ENCODE measurements at regions not wholly inside any gene's neighbourhood (a gene's known extent, or its start where the extent isn't known, plus 50 kb on each side); places are given as distances from the start of the nearest gene placed in this dataset.
"Not testable (repeated sequence)": the region's sequence is repeated elsewhere in the genome, so short reads cannot be mapped to it uniquely, and the experiment has no call there.

GRCh38 chr20:4435671-4436455, 186.8 kb upstream of the ADRA1D start:
- no peak for DNase-seq (ENCODE audit: low read depth)

- DNase-seq (ENCODE audit: low read depth): no peak
Measured at GRCh38 chr20:4435225-4435624, 186.1 kb upstream of the ADRA1D start.

- DNase-seq (ENCODE audit: low read depth): no peak
Measured at GRCh38 chr20:4434681-4435080, 185.6 kb upstream of the ADRA1D start.

GRCh38 chr20:4431446-4431845, 182.4 kb upstream of the ADRA1D start:
- no peak for DNase-seq (ENCODE audit: low read depth)

- DNase-seq (ENCODE audit: low read depth): not testable (repeated sequence)
Measured at GRCh38 chr20:4430826-4431225, 181.7 kb upstream of the ADRA1D start.

- DNase-seq (ENCODE audit: low read depth): no peak
Measured at GRCh38 chr20:4427940-4428586, 179.0 kb upstream of the ADRA1D start.

- no peak for DNase-seq (ENCODE audit: low read depth)
Measured at GRCh38 chr20:4418141-4418540, 169.1 kb upstream of the ADRA1D start.

- no peak for DNase-seq (ENCODE audit: low read depth)
Measured at GRCh38 chr20:4415281-4415680, 166.2 kb upstream of the ADRA1D start.

GRCh38 chr20:4413314-4414049, 164.4 kb upstream of the ADRA1D start:
- DNase-seq (ENCODE audit: low read depth): no peak

- DNase-seq (ENCODE audit: low read depth): no peak
Measured at GRCh38 chr20:4412216-4412615, 163.1 kb upstream of the ADRA1D start.

GRCh38 chr20:4411744-4412143, 162.7 kb upstream of the ADRA1D start:
- DNase-seq (ENCODE audit: low read depth): no peak

- DNase-seq (ENCODE audit: low read depth): no peak
Measured at GRCh38 chr20:4406627-4407026, 157.5 kb upstream of the ADRA1D start.

- no peak for DNase-seq (ENCODE audit: low read depth)
Measured at GRCh38 chr20:4401601-4402000, 152.5 kb upstream of the ADRA1D start.

GRCh38 chr20:4384961-4385360, 135.9 kb upstream of the ADRA1D start:
- DNase-seq (ENCODE audit: low read depth): no peak

- no peak for DNase-seq (ENCODE audit: low read depth)
Measured at GRCh38 chr20:4383961-4384360, 134.9 kb upstream of the ADRA1D start.

- DNase-seq (ENCODE audit: low read depth): no peak
Measured at GRCh38 chr20:4375881-4376280, 126.8 kb upstream of the ADRA1D start.

- no peak for DNase-seq (ENCODE audit: low read depth)
Measured at GRCh38 chr20:4373454-4373853, 124.4 kb upstream of the ADRA1D start.

GRCh38 chr20:4371623-4372251, 122.7 kb upstream of the ADRA1D start:
- no peak for DNase-seq (ENCODE audit: low read depth)

- no peak for DNase-seq (ENCODE audit: low read depth)
Measured at GRCh38 chr20:4370851-4371250, 121.8 kb upstream of the ADRA1D start.

- no peak for DNase-seq (ENCODE audit: low read depth)
Measured at GRCh38 chr20:4369798-4370124, 120.7 kb upstream of the ADRA1D start.

GRCh38 chr20:4369119-4369797, 120.2 kb upstream of the ADRA1D start:
- DNase-seq (ENCODE audit: low read depth): no peak

- no peak for DNase-seq (ENCODE audit: low read depth)
Measured at GRCh38 chr20:4366076-4366475, 117.0 kb upstream of the ADRA1D start.
